Activated T-helper 2 cell treated with anti-CD3 and anti-CD28 coated beads, Interferon-gamma antibody, Interleukin-2, Interleukin-4, amounts not matched to agents 10 μg/mL and 5 μg/mL and 100 μg/mL, durations not matched to agents 14 hours and 24 hours and 36 hours (primary cell): ENCODE measurements at regions not wholly inside any gene's neighbourhood (a gene's known extent, or its start where the extent isn't known, plus 50 kb on each side); places are given as distances from the start of the nearest gene placed in this dataset.

Experiments used
- DNase-seq: peaks from one replicate; pipeline ENCODE4 v3.0.0; 2021; ENCODE audit warnings: low spot score
- H3K27ac Mint-ChIP-seq: one replicate; pipeline ENCODE4 v1.8.0; 2021; ENCODE audit warnings: mixed read lengths
- H3K27me3 Mint-ChIP-seq: one replicate; pipeline ENCODE4 v1.8.0; 2021; ENCODE audit warnings: low read depth, mixed read lengths
- H3K36me3 Mint-ChIP-seq: one replicate; pipeline ENCODE4 v1.8.0; 2021; ENCODE audit warnings: low read depth, mixed read lengths
- H3K4me1 Mint-ChIP-seq: one replicate; pipeline ENCODE4 v1.8.0; 2021; ENCODE audit warnings: low read depth, mixed read lengths
- H3K4me3 Mint-ChIP-seq: one replicate; pipeline ENCODE4 v1.8.0; 2021; ENCODE audit warnings: low read depth, mild to moderate bottlenecking, moderate library complexity, mixed read lengths
- H3K9me3 Mint-ChIP-seq: one replicate; pipeline ENCODE4 v1.8.0; 2021; ENCODE audit warnings: mixed read lengths
- intact Hi-C: fragments of 100-400 bp; cut with micrococcal nuclease; formaldehyde crosslinking; loops from one replicate; pipeline ENCODE4 v1.15.1; 2023

GRCh38 chr5:20654746-20655145 lies 666.7 kb upstream of the CDH18 start:
- no peaks in the 10 kb centered on the region for H3K36me3 Mint-ChIP-seq
- H3K27ac Mint-ChIP-seq = no peak overlapping the region
- DNase-seq = no peak
- H3K4me3 Mint-ChIP-seq = no peak overlapping the region
- no peaks in the 10 kb centered on the region for H3K27me3 Mint-ChIP-seq
- peaks cover 33% of the 10 kb centered on the region for H3K9me3 Mint-ChIP-seq
- intact Hi-C loops = no loop called here
- H3K4me1 Mint-ChIP-seq = no peaks in the 10 kb centered on the region

- Mint-ChIP-seq H3K36me3 (no peaks in the 10 kb centered on the region), H3K4me3 (no peak overlapping the region), H3K27me3 (no peaks in the 10 kb centered on the region), H3K27ac (no peak overlapping the region), H3K9me3 (peaks cover 40% of the 10 kb centered on the region), H3K4me1 (no peaks in the 10 kb centered on the region)
- intact Hi-C loops = no loop called here
- DNase-seq = no peak
These were observed 666.0 kb upstream of the CDH18 start for GRCh38 chr5:20654033-20654432.

- no peak overlapping the region for H3K27ac Mint-ChIP-seq
- H3K27me3 Mint-ChIP-seq = no peaks in the 10 kb centered on the region
- H3K4me1 Mint-ChIP-seq = no peaks in the 10 kb centered on the region
These were observed 662.0 kb upstream of the CDH18 start for GRCh38 chr5:20649966-20650365.

GRCh38 chr5:20648981-20649380 lies 661.0 kb upstream of the CDH18 start:
- no peak overlapping the region for H3K4me3 Mint-ChIP-seq
- intact Hi-C loops = no loop called here
- H3K27me3 Mint-ChIP-seq = no peaks in the 10 kb centered on the region
- H3K36me3 Mint-ChIP-seq = no peaks in the 10 kb centered on the region
- peaks cover 44% of the 10 kb centered on the region for H3K9me3 Mint-ChIP-seq
- H3K27ac Mint-ChIP-seq = no peak overlapping the region
- DNase-seq = no peak
- no peaks in the 10 kb centered on the region for H3K4me1 Mint-ChIP-seq

More at GRCh38 chr5:20649966-20650365, 662.0 kb upstream of the CDH18 start:
- H3K9me3 Mint-ChIP-seq = peaks cover 44% of the 10 kb centered on the region
- no peak overlapping the region for H3K4me3 Mint-ChIP-seq
- intact Hi-C loops = no loop called here
- no peaks in the 10 kb centered on the region for H3K36me3 Mint-ChIP-seq
- no peak for DNase-seq

- Mint-ChIP-seq H3K4me1 (no peaks in the 10 kb centered on the region), H3K27me3 (no peaks in the 10 kb centered on the region), H3K9me3 (peaks cover 36% of the 10 kb centered on the region), H3K4me3 (no peak overlapping the region), H3K27ac (no peak overlapping the region), H3K36me3 (no peaks in the 10 kb centered on the region)
- DNase-seq = no peak
- intact Hi-C loops = no loop called here
These were observed 648.7 kb upstream of the CDH18 start for GRCh38 chr5:20636686-20637085.

GRCh38 chr5:20619591-20619990 lies 631.6 kb upstream of the CDH18 start:
- H3K36me3 Mint-ChIP-seq = no peaks in the 10 kb centered on the region
- DNase-seq = no peak
- peaks cover 23% of the 10 kb centered on the region for H3K9me3 Mint-ChIP-seq
- no peak overlapping the region for H3K27ac Mint-ChIP-seq
- no peaks in the 10 kb centered on the region for H3K27me3 Mint-ChIP-seq
- intact Hi-C loops = no loop called here
- H3K4me3 Mint-ChIP-seq = no peak overlapping the region
- no peaks in the 10 kb centered on the region for H3K4me1 Mint-ChIP-seq

- H3K27me3 Mint-ChIP-seq = no peaks in the 10 kb centered on the region
- H3K4me3 Mint-ChIP-seq = no peak overlapping the region
- no peaks in the 10 kb centered on the region for H3K36me3 Mint-ChIP-seq
These were observed 630.3 kb upstream of the CDH18 start for GRCh38 chr5:20618340-20618739.

GRCh38 chr5:20617841-20618240 lies 629.8 kb upstream of the CDH18 start:
- no peak overlapping the region for H3K4me3 Mint-ChIP-seq
- H3K27me3 Mint-ChIP-seq = no peaks in the 10 kb centered on the region
- no peak for DNase-seq
- no peaks in the 10 kb centered on the region for H3K36me3 Mint-ChIP-seq
- no peaks in the 10 kb centered on the region for H3K4me1 Mint-ChIP-seq
- intact Hi-C loops = no loop called here
- peaks cover 29% of the 10 kb centered on the region for H3K9me3 Mint-ChIP-seq
- H3K27ac Mint-ChIP-seq = no peak overlapping the region

More at GRCh38 chr5:20618340-20618739, 630.3 kb upstream of the CDH18 start:
- Mint-ChIP-seq H3K27ac (no peak overlapping the region), H3K9me3 (peaks cover 24% of the 10 kb centered on the region), H3K4me1 (no peaks in the 10 kb centered on the region)
- intact Hi-C loops = no loop called here
- no peak for DNase-seq

GRCh38 chr5:20615888-20616563 lies 628.0 kb upstream of the CDH18 start:
- Mint-ChIP-seq H3K27me3 (no peaks in the 10 kb centered on the region), H3K4me1 (no peaks in the 10 kb centered on the region), H3K27ac (no peak overlapping the region), H3K9me3 (peaks cover 36% of the 10 kb centered on the region), H3K36me3 (no peaks in the 10 kb centered on the region), H3K4me3 (no peak overlapping the region)
- intact Hi-C loops = no loop called here
- DNase-seq = no peak

- H3K9me3 Mint-ChIP-seq = peaks cover 48% of the 10 kb centered on the region
- intact Hi-C loops = no loop called here
These were observed 623.6 kb upstream of the CDH18 start for GRCh38 chr5:20611620-20612019.

GRCh38 chr5:20610681-20611080 lies 622.7 kb upstream of the CDH18 start:
- DNase-seq = no peak
- H3K4me3 Mint-ChIP-seq = no peak overlapping the region
- no peaks in the 10 kb centered on the region for H3K27me3 Mint-ChIP-seq
- no peaks in the 10 kb centered on the region for H3K4me1 Mint-ChIP-seq
- H3K36me3 Mint-ChIP-seq = no peaks in the 10 kb centered on the region
- no peak overlapping the region for H3K27ac Mint-ChIP-seq
- H3K9me3 Mint-ChIP-seq = peaks cover 50% of the 10 kb centered on the region
- intact Hi-C loops = no loop called here

More at GRCh38 chr5:20611620-20612019, 623.6 kb upstream of the CDH18 start:
- H3K36me3 Mint-ChIP-seq = no peaks in the 10 kb centered on the region
- H3K27me3 Mint-ChIP-seq = no peaks in the 10 kb centered on the region
- no peak overlapping the region for H3K4me3 Mint-ChIP-seq
- DNase-seq = no peak
- H3K27ac Mint-ChIP-seq = no peak overlapping the region
- no peaks in the 10 kb centered on the region for H3K4me1 Mint-ChIP-seq

GRCh38 chr5:20609126-20609525 lies 621.1 kb upstream of the CDH18 start:
- peaks cover 41% of the 10 kb centered on the region for H3K9me3 Mint-ChIP-seq
- H3K4me3 Mint-ChIP-seq = no peak overlapping the region
- DNase-seq = no peak
- H3K27me3 Mint-ChIP-seq = no peaks in the 10 kb centered on the region
- no peak overlapping the region for H3K27ac Mint-ChIP-seq
- intact Hi-C loops = no loop called here
- no peaks in the 10 kb centered on the region for H3K36me3 Mint-ChIP-seq
- no peaks in the 10 kb centered on the region for H3K4me1 Mint-ChIP-seq

- H3K4me1 Mint-ChIP-seq = no peaks in the 10 kb centered on the region
- H3K9me3 Mint-ChIP-seq = peaks cover 41% of the 10 kb centered on the region
- H3K27me3 Mint-ChIP-seq = no peaks in the 10 kb centered on the region
- no peak overlapping the region for H3K4me3 Mint-ChIP-seq
- H3K27ac Mint-ChIP-seq = no peak overlapping the region
- no peak for DNase-seq
- H3K36me3 Mint-ChIP-seq = no peaks in the 10 kb centered on the region
- intact Hi-C loops = no loop called here
These were observed 620.6 kb upstream of the CDH18 start for GRCh38 chr5:20608567-20608966.
